Left ventricle myocardium inferior (tissue), 1 donor: ENCODE measurements at regions not wholly inside any gene's neighbourhood (a gene's known extent, or its start where the extent isn't known, plus 50 kb on each side); places are given as distances from the start of the nearest gene placed in this dataset.

Experiments
- DNase-seq: peaks from one replicate; pipeline ENCODE4 v3.0.0-alpha.2; 2020
- H3K27ac ChIP-seq: fragments of 200-600 bp; replicated peaks from 2 replicates; pipeline ENCODE4 v1.8.0; 2021
- H3K27me3 ChIP-seq: fragments of 200-600 bp; 2 replicates; pipeline ENCODE4 v1.8.0; 2021; ENCODE audit warnings: low read depth
- H3K36me3 ChIP-seq: fragments of 200-600 bp; 2 replicates; pipeline ENCODE4 v1.8.0; 2021
- H3K4me1 ChIP-seq: fragments of 200-600 bp; 2 replicates; pipeline ENCODE4 v1.8.0; 2021
- H3K4me3 ChIP-seq: fragments of 200-600 bp; 2 replicates; pipeline ENCODE4 v1.8.0; 2021; ENCODE audit warnings: mild to moderate bottlenecking, moderate library complexity
- H3K9me3 ChIP-seq: fragments of 200-600 bp; replicated peaks from 2 replicates; pipeline ENCODE4 v1.8.0; 2021
- intact Hi-C: fragments of 100-400 bp; cut with micrococcal nuclease; formaldehyde crosslinking; loops from one replicate; pipeline ENCODE4 v1.11.0; 2022
- TF ChIP-seq, protein P1 (sequence below): fragments of 200-600 bp; IDR thresholded peaks from 2 replicates; pipeline ENCODE4 v1.8.0; 2021; ENCODE audit warnings: antibody characterized with exemption, mild to moderate bottlenecking, borderline replicate concordance
- donor health status: DM: no; HTN: yes; CAD: no; lungs with severe emphysema.

DNA sequence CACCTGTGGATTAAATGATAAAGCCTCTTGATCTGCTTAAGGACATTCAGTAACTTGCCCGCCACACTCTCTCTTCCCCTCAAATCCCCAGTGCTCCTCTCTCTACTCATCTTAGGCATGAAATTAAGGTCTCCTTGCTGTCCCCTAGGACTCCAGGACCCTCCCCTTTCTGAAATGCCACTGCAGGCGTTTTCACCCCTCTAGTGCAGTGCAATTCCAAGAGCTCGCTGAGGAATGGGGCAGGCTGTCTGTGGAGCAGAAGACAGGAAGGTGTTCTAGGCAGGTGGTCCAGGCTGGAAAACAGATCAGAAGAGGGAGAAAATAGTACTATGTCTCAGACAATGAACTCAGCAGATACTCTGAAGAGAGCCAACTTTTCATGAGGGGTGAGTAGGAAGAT lies 55.8 kb upstream of the ARHGAP42 start:
- intact Hi-C loops, result no loop called here

GRCh38 chr11:100632941-100633452 lies 54.1 kb upstream of the ARHGAP42 start:
- Histone ChIP-seq H3K36me3 (no peaks in the 10 kb centered on the region), H3K9me3 (peaks cover 8% of the 10 kb centered on the region), H3K4me3 (peak overlapping the region; percentile 26), H3K27ac (peak overlapping the region; percentile 82), H3K27me3 (no peaks in the 10 kb centered on the region), H3K4me1 (peaks cover 44% of the 10 kb centered on the region)
- TF ChIP-seq, protein P1, sequence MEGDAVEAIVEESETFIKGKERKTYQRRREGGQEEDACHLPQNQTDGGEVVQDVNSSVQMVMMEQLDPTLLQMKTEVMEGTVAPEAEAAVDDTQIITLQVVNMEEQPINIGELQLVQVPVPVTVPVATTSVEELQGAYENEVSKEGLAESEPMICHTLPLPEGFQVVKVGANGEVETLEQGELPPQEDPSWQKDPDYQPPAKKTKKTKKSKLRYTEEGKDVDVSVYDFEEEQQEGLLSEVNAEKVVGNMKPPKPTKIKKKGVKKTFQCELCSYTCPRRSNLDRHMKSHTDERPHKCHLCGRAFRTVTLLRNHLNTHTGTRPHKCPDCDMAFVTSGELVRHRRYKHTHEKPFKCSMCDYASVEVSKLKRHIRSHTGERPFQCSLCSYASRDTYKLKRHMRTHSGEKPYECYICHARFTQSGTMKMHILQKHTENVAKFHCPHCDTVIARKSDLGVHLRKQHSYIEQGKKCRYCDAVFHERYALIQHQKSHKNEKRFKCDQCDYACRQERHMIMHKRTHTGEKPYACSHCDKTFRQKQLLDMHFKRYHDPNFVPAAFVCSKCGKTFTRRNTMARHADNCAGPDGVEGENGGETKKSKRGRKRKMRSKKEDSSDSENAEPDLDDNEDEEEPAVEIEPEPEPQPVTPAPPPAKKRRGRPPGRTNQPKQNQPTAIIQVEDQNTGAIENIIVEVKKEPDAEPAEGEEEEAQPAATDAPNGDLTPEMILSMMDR, result no peak
- intact Hi-C loops, result no loop called here
- peak; percentile 68 for DNase-seq

More for the DNA sequence above, 55.8 kb upstream of the ARHGAP42 start:
- DNase-seq, result no peak
- Histone ChIP-seq H3K4me3 (no peak overlapping the region), H3K9me3 (no peaks in the 10 kb centered on the region), H3K27ac (peak overlapping the region; percentile 82), H3K27me3 (no peaks in the 10 kb centered on the region), H3K4me1 (peaks cover 44% of the 10 kb centered on the region), H3K36me3 (no peaks in the 10 kb centered on the region)
- TF ChIP-seq, protein P1, result no peak

- H3K27me3 ChIP-seq, result no peaks in the 10 kb centered on the region
- peaks cover 44% of the 10 kb centered on the region for H3K4me1 ChIP-seq
- H3K27ac ChIP-seq, result peak overlapping the region; percentile 82
- DNase-seq, result no peak
- TF ChIP-seq, protein P1, result no peak
- intact Hi-C loops, result no loop called here
- H3K9me3 ChIP-seq, result peaks cover 8% of the 10 kb centered on the region
- H3K4me3 ChIP-seq, result no peak overlapping the region
- H3K36me3 ChIP-seq, result no peaks in the 10 kb centered on the region
Observed at GRCh38 chr11:100635194-100635593, 51.9 kb upstream of the ARHGAP42 start.

DNA sequence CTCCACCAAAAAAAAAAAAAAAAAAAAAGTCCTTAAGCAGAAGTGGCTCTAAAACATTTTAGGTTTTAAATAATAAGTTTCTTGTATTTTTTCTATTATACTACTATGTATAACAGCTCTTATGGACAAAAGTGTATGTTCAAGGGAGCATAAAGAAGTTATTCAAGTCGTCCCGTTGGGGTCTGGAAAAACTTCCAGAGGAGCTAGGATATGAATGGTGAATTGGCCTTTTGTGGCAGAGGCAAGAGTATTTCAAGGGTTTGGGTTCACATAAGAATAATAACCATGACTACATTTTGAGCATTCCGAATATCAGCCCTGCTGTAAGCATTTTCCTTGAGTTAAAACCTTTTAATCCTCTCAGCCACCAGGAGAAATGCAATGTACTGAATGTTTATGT lies 50.6 kb upstream of the ARHGAP42 start:
- H3K9me3 ChIP-seq, result peaks cover 8% of the 10 kb centered on the region
- DNase-seq, result no peak
- no peak overlapping the region for H3K4me3 ChIP-seq
- H3K4me1 ChIP-seq, result peaks cover 34% of the 10 kb centered on the region
- H3K36me3 ChIP-seq, result no peaks in the 10 kb centered on the region
- intact Hi-C loops, result no loop called here
- no peak overlapping the region for H3K27ac ChIP-seq
- TF ChIP-seq, protein P1, result no peak
- H3K27me3 ChIP-seq, result no peaks in the 10 kb centered on the region
